Hepatocyte (in vitro differentiated cells): ENCODE measurements at regions not wholly inside any gene's neighbourhood (a gene's known extent, or its start where the extent isn't known, plus 50 kb on each side); places are given as distances from the start of the nearest gene placed in this dataset.
"Not testable (repeated sequence)": the region's sequence is repeated elsewhere in the genome, so short reads cannot be mapped to it uniquely, and the experiment has no call there.

Source experiments
- CTCF ChIP-seq: fragments of 200-600 bp; sonication (generic); IDR thresholded peaks from 2 replicates; pipeline ENCODE4 v1.5.1; 2016; ENCODE audit warnings: antibody characterized with exemption, mild to moderate bottlenecking; ENCODE audit not compliant: poor library complexity
- EZH2 ChIP-seq: fragments of 200-600 bp; sonication (generic); IDR thresholded peaks from 2 replicates; pipeline ENCODE4 v1.6.1; 2016; ENCODE audit warnings: antibody characterized with exemption, mild to moderate bottlenecking, borderline replicate concordance
- EZH2phosphoT487 ChIP-seq: fragments of 200-600 bp; sonication (generic); IDR thresholded peaks from one replicate; pipeline ENCODE4 v1.6.1; 2018; ENCODE audit warnings: antibody characterized with exemption, mild to moderate bottlenecking, low read depth, moderate library complexity; ENCODE audit not compliant: unreplicated experiment, severe bottlenecking

- not testable (repeated sequence) for TF ChIP-seq EZH2, CTCF, EZH2phosphoT487
These were observed 57.6 kb upstream of the SNAPC3 start for GRCh38 chr9:15364975-15365553.
